A549 (cell line): ENCODE measurements at regions not wholly inside any gene's neighbourhood (a gene's known extent, or its start where the extent isn't known, plus 50 kb on each side); places are given as distances from the start of the nearest gene placed in this dataset.
"Not testable (repeated sequence)": the region's sequence is repeated elsewhere in the genome, so short reads cannot be mapped to it uniquely, and the experiment has no call there.

ENCODE experiments used
- ATAC-seq, 2 experiments: fragments of 200-7000 bp in 1 of 2; fragments of >200 bp in 1 of 2; cut with Nextera tagmentation in 1 of 2; cut with Tn5 transposase in 1 of 2; 3 replicates each; pipeline versions ENCODE4 v1.8.0 to v1.9.1; 2018 to 2020; ENCODE audit warnings: mild to moderate bottlenecking in 1 of 2, moderate library complexity in 1 of 2
- CTCF ChIA-PET: fragments of 300-600 bp; sonication (Branson Sonifier 250); formaldehyde crosslinking; extraction: SDS; loops from one replicate; lab custom pipeline; 2021; ENCODE audit warnings: antibody characterized with exemption, inconsistent platforms; lab: Yijun Ruan, JAX
- POLR2A ChIA-PET: fragments of 350-600 bp; formaldehyde crosslinking; extraction: SDS; loops from one replicate; lab custom pipeline; 2021; ENCODE audit warnings: antibody characterized with exemption, inconsistent platforms; lab: Yijun Ruan, JAX
- DNase-seq, 2 experiments: peaks; one replicate each; pipeline versions ENCODE4 v3.0.0 to v3.0.0-alpha.2; 2011 to 2016; ENCODE audit warnings: low read depth in 1 of 2, low spot score in 1 of 2
- FAIRE-seq: peaks from 2 replicates; lab custom pipeline; 2011; peaks lifted over from hg19 to GRCh38; lab: Jason Lieb, UNC
- H3K27ac ChIP-seq, 2 experiments: fragments of >200 bp; sonication (Bioruptor Twin); formaldehyde crosslinking; 3 replicates each; pipeline ENCODE4 v1.5.1; 2016 to 2017
- H3K4me1 ChIP-seq: fragments of >200 bp; sonication (Bioruptor Twin); formaldehyde crosslinking; 3 replicates; pipeline ENCODE4 v1.6.1; 2016
- H3K4me2 ChIP-seq: fragments of >200 bp; sonication (Bioruptor Twin); formaldehyde crosslinking; 3 replicates; pipeline ENCODE4 v1.6.1; 2016
- H3K4me3 ChIP-seq: fragments of >200 bp; sonication (Bioruptor Twin); formaldehyde crosslinking; 3 replicates; pipeline ENCODE4 v1.5.1; 2016
- H3K9me3 ChIP-seq: fragments of >200 bp; sonication (Bioruptor Twin); formaldehyde crosslinking; 3 replicates; pipeline ENCODE4 v1.6.1; 2016
- BHLHE40 ChIP-seq: IDR thresholded peaks from 2 replicates; pipeline ENCODE4 v1.6.1; 2012; ENCODE audit warnings: low read depth, low read length, inconsistent platforms
- CBX2 ChIP-seq: fragments of 200-600 bp; sonication (generic); IDR thresholded peaks from 2 replicates; pipeline ENCODE4 v1.6.1; 2016; ENCODE audit warnings: low read depth, mild to moderate bottlenecking, borderline replicate concordance
- EP300 ChIP-seq, 2 experiments: fragments of >200 bp; sonication (Bioruptor Twin); formaldehyde crosslinking; IDR thresholded peaks; 2 replicates in 1 of 2; 3 replicates in 1 of 2; pipeline ENCODE4 v1.6.1; 2016 to 2017
- FOSL2 ChIP-seq, 2 experiments: fragments of 450-650 bp in 1 of 2; fragments of >200 bp in 1 of 2; sonication (Bioruptor Twin) in 1 of 2; formaldehyde crosslinking; IDR thresholded peaks; 2 replicates each; pipeline versions ENCODE4 v1.5.0 to v1.6.1; 2016 to 2020; ENCODE audit warnings: mild to moderate bottlenecking in 1 of 2, moderate library complexity in 1 of 2
- HES2 ChIP-seq: fragments of >200 bp; sonication (Bioruptor Twin); formaldehyde crosslinking; IDR thresholded peaks from 2 replicates; pipeline ENCODE4 v1.6.1; 2016
- HOXB5 ChIP-seq: fragments of 250-450 bp; sonication (Bioruptor Pico); IDR thresholded peaks from 2 replicates; pipeline ENCODE4 v1.5.0; 2020; ENCODE audit warnings: mild to moderate bottlenecking, moderate library complexity
- MAFK ChIP-seq: fragments of 450-650 bp; IDR thresholded peaks from 2 replicates; pipeline ENCODE4 v1.6.1; 2014; ENCODE audit not compliant: partially characterized antibody
- MAX ChIP-seq: IDR thresholded peaks from 2 replicates; pipeline ENCODE4 v1.6.1; 2012
- MAZ ChIP-seq: fragments of 150-350 bp; IDR thresholded peaks from 2 replicates; pipeline ENCODE4 v1.6.1; 2014; ENCODE audit warnings: antibody characterized with exemption, low read depth, low read length, borderline replicate concordance
- NPAS2 ChIP-seq: fragments of 250-450 bp; sonication (Bioruptor Pico); IDR thresholded peaks from 2 replicates; pipeline ENCODE4 v1.8.0; 2022; ENCODE audit warnings: mild to moderate bottlenecking, moderate library complexity, borderline replicate concordance
- NR3C1 ChIP-seq: fragments of >200 bp; sonication (Bioruptor Twin); formaldehyde crosslinking; IDR thresholded peaks from 3 replicates; pipeline ENCODE4 v1.6.1; 2017
- PBX3 ChIP-seq: IDR thresholded peaks from 2 replicates; pipeline ENCODE4 v1.6.1; 2012
- PHF8 ChIP-seq: fragments of 200-600 bp; sonication (generic); IDR thresholded peaks from 2 replicates; pipeline ENCODE4 v1.6.1; 2016; ENCODE audit warnings: low read depth, mild to moderate bottlenecking, antibody characterized with exemption, moderate library complexity, borderline replicate concordance
- POLR2AphosphoS2 ChIP-seq: conservative IDR thresholded peaks from 2 replicates; pipeline ENCODE4 v1.6.1; 2012; ENCODE audit warnings: low read length, improper control_type of control experiment, inconsistent platforms
- REST ChIP-seq: fragments of 200-600 bp; sonication (generic); IDR thresholded peaks from 2 replicates; pipeline ENCODE4 v1.6.1; 2016; ENCODE audit warnings: antibody characterized with exemption, mild to moderate bottlenecking, moderate library complexity
- RFX5 ChIP-seq: fragments of 450-650 bp; IDR thresholded peaks from 2 replicates; pipeline ENCODE4 v1.7.1; 2014; ENCODE audit warnings: antibody characterized with exemption, mild to moderate bottlenecking, moderate library complexity
- RNF2 ChIP-seq: fragments of 200-600 bp; sonication (generic); IDR thresholded peaks from 2 replicates; pipeline ENCODE4 v1.6.1; 2016; ENCODE audit warnings: low read depth, mild to moderate bottlenecking, antibody characterized with exemption, moderate library complexity, borderline replicate concordance
- SMC3 ChIP-seq: fragments of >200 bp; sonication (Bioruptor Twin); formaldehyde crosslinking; IDR thresholded peaks from 3 replicates; pipeline ENCODE4 v1.6.1; 2018; ENCODE audit warnings: inconsistent platforms
- ZFP36 ChIP-seq: fragments of 450-650 bp; IDR thresholded peaks from 2 replicates; pipeline ENCODE4 v1.6.1; 2014; ENCODE audit warnings: borderline replicate concordance; ENCODE audit not compliant: partially characterized antibody
- WGBS: methylation state at CpG from one replicate; pipeline ENCODE4 v1.1.6; 2017; ENCODE audit errors: missing lambda C conversion rate; 5-methylcytosine and 5-hydroxymethylcytosine counted together
- TF ChIP-seq, protein P1 (sequence below): fragments of 250-450 bp; sonication (Bioruptor Pico); IDR thresholded peaks from 2 replicates; pipeline ENCODE4 v1.5.0; 2021; ENCODE audit warnings: mild to moderate bottlenecking, moderate library complexity, borderline replicate concordance
- TF ChIP-seq, protein P2 (sequence below): fragments of 250-450 bp; sonication (Bioruptor Pico); IDR thresholded peaks from 2 replicates; pipeline ENCODE4 v1.5.0; 2020; ENCODE audit warnings: low read depth, mild to moderate bottlenecking, moderate library complexity

- H3K4me3 ChIP-seq, FAIRE-seq, H3K4me2 ChIP-seq, POLR2A ChIA-PET, CTCF ChIA-PET, H3K27ac ChIP-seq, H3K4me1 ChIP-seq, ATAC-seq, H3K9me3 ChIP-seq, DNase-seq: not testable (repeated sequence)
- 10% methylated on average over 1 of the region's 1 CpG for WGBS
- TF ChIP-seq ZFP36, result peak; percentile 74
These were observed 398.6 kb downstream of the DMRTA1 start for GRCh38 chr9:22845243-22845642.

GRCh38 chr9:22855980-22856379, 409.4 kb downstream of the DMRTA1 start:
- Histone ChIP-seq H3K27ac (no peak overlapping the region), H3K9me3 (no peaks in the 10 kb centered on the region), H3K4me3 (no peak overlapping the region), H3K4me2 (no peak overlapping the region), H3K4me1 (no peaks in the 10 kb centered on the region)
- ChIA-PET POLR2A (no interaction called here), CTCF (interaction anchor here (1.0 kb wide), 1 partner anchor 173 kb away, joined by 3 read pairs; no protein-coding TSS in a partner anchor)
- no peak for DNase-seq
- TF ChIP-seq HES2, result no peak
- TF ChIP-seq EP300 (IDR thresholded peaks at IDR 0.05), result no peak
- no peak for TF ChIP-seq NPAS2
- ATAC-seq, result no peak
- FAIRE-seq, result no peak

DNA sequence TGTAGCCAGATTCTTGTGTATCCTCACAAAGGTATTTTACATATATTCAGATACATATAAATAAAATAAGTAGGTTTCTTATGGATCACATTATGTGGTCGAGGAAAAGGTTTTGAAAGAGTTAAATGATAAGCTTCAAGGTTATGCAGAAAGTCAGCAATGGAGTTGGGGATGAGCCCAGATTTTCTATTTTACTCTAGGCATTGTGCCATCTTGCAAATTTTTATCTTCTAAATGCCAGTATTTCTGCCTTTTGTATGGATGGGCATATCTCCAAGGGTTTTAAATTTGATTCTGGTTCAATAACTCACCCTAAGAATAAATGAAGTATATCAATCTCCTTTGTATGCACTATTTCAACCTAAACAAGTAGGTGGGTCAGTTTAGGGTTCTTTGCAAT, 410.7 kb downstream of the DMRTA1 start:
- FAIRE-seq, result no peak
- Histone ChIP-seq H3K4me2 (no peak overlapping the region), H3K4me1 (no peaks in the 10 kb centered on the region), H3K4me3 (no peak overlapping the region), H3K27ac (no peak overlapping the region)
- POLR2A ChIA-PET, result no interaction called here
- WGBS, result 3% methylated on average over 1 of the region's 1 CpG
- no peak for DNase-seq
- CTCF ChIA-PET, result no interaction called here
- no peak for ATAC-seq
- TF ChIP-seq MAFK (no peak), MAZ (no peak), BHLHE40 (no peak), RNF2 (no peak)
- TF ChIP-seq, all 56 proteins: peak for 0
- no peaks in the 10 kb centered on the region for H3K9me3 ChIP-seq

DNA sequence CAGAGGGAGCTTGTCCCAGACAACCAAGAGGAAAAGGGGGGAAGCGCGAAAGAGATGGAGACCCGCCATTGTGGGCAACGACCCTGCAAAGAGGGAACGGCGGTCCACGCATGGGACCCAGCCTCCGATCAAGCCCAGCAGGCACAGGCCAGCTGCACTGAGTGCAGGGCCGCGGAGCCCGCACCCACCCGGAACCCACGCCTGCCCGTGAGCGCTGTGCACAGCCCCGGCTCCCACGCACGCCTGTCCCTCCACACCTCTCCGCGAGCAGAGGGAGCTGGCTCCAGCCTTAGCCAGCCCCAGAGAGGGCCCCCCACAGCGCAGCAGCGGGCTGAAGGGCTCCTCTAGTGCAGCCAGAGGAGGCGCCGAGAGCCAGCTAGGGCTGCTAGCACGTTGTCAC, 416.5 kb downstream of the DMRTA1 start:
- no peak for DNase-seq
- H3K4me1 ChIP-seq, result no peaks in the 10 kb centered on the region
- no peaks in the 10 kb centered on the region for H3K9me3 ChIP-seq
- POLR2A ChIA-PET, result no interaction called here
- no peak overlapping the region for H3K4me2 ChIP-seq
- WGBS, result 75% methylated on average over 16 of the region's 25 CpGs
- H3K4me3 ChIP-seq, result no peak overlapping the region
- no peak overlapping the region for H3K27ac ChIP-seq
- ATAC-seq, result no peak
- CTCF ChIA-PET, result no interaction called here
- no peak for FAIRE-seq
- TF ChIP-seq POLR2AphosphoS2 (no peak), MAX (no peak), PBX3 (no peak), RFX5 (no peak), PHF8 (no peak), NPAS2 (no peak), SMC3 (no peak), FOSL2 (IDR thresholded peaks at IDR 0.05) (no peak), FOSL2 (CRISPR knock-in tag; IDR thresholded peaks at IDR 0.05) (no peak), CBX2 (no peak), HOXB5 (no peak), REST (no peak), NR3C1 (no peak)
- TF ChIP-seq, protein P1, sequence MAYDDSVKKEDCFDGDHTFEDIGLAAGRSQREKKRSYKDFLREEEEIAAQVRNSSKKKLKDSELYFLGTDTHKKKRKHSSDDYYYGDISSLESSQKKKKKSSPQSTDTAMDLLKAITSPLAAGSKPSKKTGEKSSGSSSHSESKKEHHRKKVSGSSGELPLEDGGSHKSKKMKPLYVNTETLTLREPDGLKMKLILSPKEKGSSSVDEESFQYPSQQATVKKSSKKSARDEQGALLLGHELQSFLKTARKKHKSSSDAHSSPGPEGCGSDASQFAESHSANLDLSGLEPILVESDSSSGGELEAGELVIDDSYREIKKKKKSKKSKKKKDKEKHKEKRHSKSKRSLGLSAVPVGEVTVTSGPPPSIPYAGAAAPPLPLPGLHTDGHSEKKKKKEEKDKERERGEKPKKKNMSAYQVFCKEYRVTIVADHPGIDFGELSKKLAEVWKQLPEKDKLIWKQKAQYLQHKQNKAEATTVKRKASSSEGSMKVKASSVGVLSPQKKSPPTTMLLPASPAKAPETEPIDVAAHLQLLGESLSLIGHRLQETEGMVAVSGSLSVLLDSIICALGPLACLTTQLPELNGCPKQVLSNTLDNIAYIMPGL (CRISPR knock-in tag), result no peak
- TF ChIP-seq, protein P2, sequence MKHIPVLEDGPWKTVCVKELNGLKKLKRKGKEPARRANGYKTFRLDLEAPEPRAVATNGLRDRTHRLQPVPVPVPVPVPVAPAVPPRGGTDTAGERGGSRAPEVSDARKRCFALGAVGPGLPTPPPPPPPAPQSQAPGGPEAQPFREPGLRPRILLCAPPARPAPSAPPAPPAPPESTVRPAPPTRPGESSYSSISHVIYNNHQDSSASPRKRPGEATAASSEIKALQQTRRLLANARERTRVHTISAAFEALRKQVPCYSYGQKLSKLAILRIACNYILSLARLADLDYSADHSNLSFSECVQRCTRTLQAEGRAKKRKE (CRISPR knock-in tag), result no peak
